ENCODE measurements at regions not wholly inside any gene's neighbourhood (a gene's known extent, or its start where the extent isn't known, plus 50 kb on each side); places are given as distances from the start of the nearest gene placed in this dataset.
"Not testable (repeated sequence)": the region's sequence is repeated elsewhere in the genome, so short reads cannot be mapped to it uniquely, and the experiment has no call there.

GRCh38 chr9:67723185-67723584, 135.5 kb upstream of the ANKRD20A1 start:
- not testable (repeated sequence) for TF ChIP-seq CTCF (conservative IDR thresholded peaks at IDR 0.05; ENCODE audit: low read depth in 2 of 2); EZH2phosphoT487 (IDR thresholded peaks at IDR 0.05; ENCODE audit: unreplicated experiment); EZH2 (IDR thresholded peaks at IDR 0.05; ENCODE audit: low read depth, unreplicated experiment); POLR2AphosphoS5 (IDR thresholded peaks at IDR 0.05; ENCODE audit: low read depth); CREB1 (CRISPR knock-in tag; IDR thresholded peaks at IDR 0.05; ENCODE audit: low read depth)

All from GM23338 (cell line).